Aorta (tissue), 5 donors: ENCODE measurements at regions not wholly inside any gene's neighbourhood (a gene's known extent, or its start where the extent isn't known, plus 50 kb on each side); places are given as distances from the start of the nearest gene placed in this dataset.
A peak's percentile ranks its signal among the peaks of the same experiment; 100 is the strongest.

ENCODE experiments used
- ATAC-seq: fragments of 200-7000 bp; cut with Tn5 transposase; one replicate; pipeline ENCODE4 v1.9.1; 2022; ENCODE audit warnings: moderate library complexity; ENCODE audit not compliant: low FRiP score
- DNase-seq, 2 donors: peaks; one replicate each; pipeline ENCODE4 v3.0.0-alpha.2; 2020
- H3K27ac ChIP-seq, 2 donors: one replicate each; pipeline ENCODE4 v1.5.1; 2013; ENCODE audit warnings: low read length in 2 of 2, mild to moderate bottlenecking in 2 of 2, moderate library complexity in 2 of 2, control low read depth in 1 of 2, inconsistent platforms in 1 of 2, low read depth in 1 of 2
- H3K27me3 ChIP-seq, 2 donors: one replicate each; pipeline ENCODE4 v1.6.1; 2013; ENCODE audit warnings: control low read depth in 1 of 2, low read length in 1 of 2, mild to moderate bottlenecking in 1 of 2, moderate library complexity in 1 of 2; ENCODE audit not compliant: insufficient read depth in 2 of 2, control insufficient read depth in 1 of 2
- H3K36me3 ChIP-seq, 2 donors: one replicate each; pipeline ENCODE4 v1.6.1; 2013; ENCODE audit warnings: control low read depth in 1 of 2, low read length in 1 of 2, mild to moderate bottlenecking in 1 of 2; ENCODE audit not compliant: insufficient read depth in 2 of 2, control insufficient read depth in 1 of 2
- H3K4me1 ChIP-seq, 2 donors: one replicate each; pipeline ENCODE4 v1.6.1; 2013; ENCODE audit warnings: low read length in 2 of 2, control low read depth in 1 of 2, mild to moderate bottlenecking in 1 of 2, moderate library complexity in 1 of 2; ENCODE audit not compliant: insufficient read depth in 2 of 2, control insufficient read depth in 1 of 2
- H3K4me3 ChIP-seq, 2 donors: one replicate each; pipeline ENCODE4 v1.5.1; 2013; ENCODE audit warnings: low read length in 2 of 2, control low read depth in 1 of 2, mild to moderate bottlenecking in 1 of 2
- H3K9me3 ChIP-seq: one replicate; pipeline ENCODE4 v1.6.1; 2013; ENCODE audit warnings: mild to moderate bottlenecking, low read length; ENCODE audit not compliant: control insufficient read depth
- WGBS, 2 donors: extraction: QIAGEN DNeasy Blood & Tissue Kit; methylation state at CpG; one replicate each; pipeline ENCODE4 v1.1.7; 2013; 5-methylcytosine and 5-hydroxymethylcytosine counted together
- intact Hi-C, 2 donors: fragments of 100-400 bp; cut with DNase I; formaldehyde crosslinking; loops; one replicate each; pipeline versions ENCODE4 v1.14.2 to v1.15.0; 2022
- donor health status: healthy with polysubstance abuse.
- donor health status: Bipolar disorder and iron deficiency.
- donor health status: DM: no; HTN: no; CAD: no.
- donor health status: DM: no; HTN: no; CAD: no.
- donor health status: DM: yes; HTN: yes; CAD: no.

DNA sequence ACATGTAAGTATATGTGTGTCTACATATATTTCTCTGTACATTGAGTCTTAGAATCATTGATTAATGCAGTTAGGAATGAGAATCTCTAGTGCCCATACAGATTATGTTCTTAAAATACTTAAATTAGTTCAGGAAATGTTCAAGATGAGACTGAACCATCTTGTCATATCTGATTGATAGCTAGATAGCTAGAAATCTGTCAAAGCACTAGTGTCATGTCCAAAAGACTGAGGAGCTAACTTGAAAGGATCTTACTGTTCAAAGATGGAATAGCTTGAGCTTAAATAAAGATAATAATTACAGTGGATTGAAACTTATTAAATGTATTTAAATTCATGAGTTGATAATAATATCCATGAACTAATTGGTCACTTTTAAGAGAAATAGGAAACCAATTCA, 191.7 kb upstream of the TCF21 start:
- Histone ChIP-seq H3K4me1 (no peaks in the 10 kb centered on the region), H3K36me3 (no peaks in the 10 kb centered on the region), H3K27me3 (no peaks in the 10 kb centered on the region), H3K27ac (no peak overlapping the region), H3K4me3 (no peak overlapping the region), H3K9me3 (no peaks in the 10 kb centered on the region)
- intact Hi-C loops: no loop called here
- no peak for ATAC-seq
- DNase-seq: no peak

DNA sequence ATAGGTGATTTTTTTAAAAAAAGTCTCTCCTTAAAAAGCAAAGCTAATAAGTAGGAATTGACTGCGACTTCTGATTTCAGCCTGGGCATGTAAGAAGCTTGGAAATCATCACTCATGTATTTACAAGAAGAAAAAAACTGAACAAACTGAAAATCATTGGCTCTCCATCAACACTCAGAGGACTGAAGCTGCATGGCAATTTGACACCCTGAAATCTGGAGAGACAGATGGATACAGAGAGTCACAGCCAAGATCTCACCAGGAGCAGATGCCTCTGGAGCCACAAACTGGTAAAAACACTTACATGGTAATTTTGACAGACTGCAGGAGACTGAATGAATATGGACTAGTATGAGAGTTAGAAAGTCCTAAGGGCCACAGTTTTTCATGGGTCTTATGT, 191.2 kb upstream of the TCF21 start:
- H3K4me3 ChIP-seq: no peak overlapping the region
- no peak overlapping the region for H3K27ac ChIP-seq
- no peaks in the 10 kb centered on the region for H3K36me3 ChIP-seq
- no peaks in the 10 kb centered on the region for H3K4me1 ChIP-seq
- ATAC-seq: no peak
- 80 to 89% methylated on average over 1 of the region's 1 CpG for WGBS, 2 donors
- no peaks in the 10 kb centered on the region for H3K9me3 ChIP-seq
- intact Hi-C loops: no loop called here
- DNase-seq: no peak
- H3K27me3 ChIP-seq: no peaks in the 10 kb centered on the region

DNA sequence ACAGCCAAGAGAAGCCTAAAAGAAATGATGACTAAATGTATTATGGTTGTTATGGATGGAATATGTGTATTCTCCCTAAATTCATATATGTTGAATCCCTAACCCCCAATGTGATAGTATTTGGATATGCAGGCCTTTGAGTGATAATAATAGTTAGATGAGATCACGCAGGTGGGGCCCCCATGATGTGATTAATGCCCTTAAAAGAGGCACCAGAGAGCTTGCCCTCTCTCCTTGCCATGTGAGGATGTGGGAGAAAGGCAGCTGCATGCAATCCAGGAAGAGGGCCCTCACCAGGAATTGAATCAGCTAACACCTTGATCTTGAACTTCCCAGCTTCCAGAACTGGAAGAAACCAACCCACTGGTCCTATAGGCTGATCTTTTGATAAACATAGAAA, 190.6 kb upstream of the TCF21 start:
- no peak overlapping the region for H3K4me3 ChIP-seq
- H3K9me3 ChIP-seq: no peaks in the 10 kb centered on the region
- H3K4me1 ChIP-seq: no peaks in the 10 kb centered on the region
- whole genome bisulfite sequencing, 2 donors: 98 to 100% methylated on average over 1 of the region's 1 CpG
- DNase-seq (no peak), ATAC-seq (no peak)
- H3K36me3 ChIP-seq: no peaks in the 10 kb centered on the region
- intact Hi-C loops: no loop called here
- H3K27me3 ChIP-seq: no peaks in the 10 kb centered on the region
- H3K27ac ChIP-seq: no peak overlapping the region

DNA sequence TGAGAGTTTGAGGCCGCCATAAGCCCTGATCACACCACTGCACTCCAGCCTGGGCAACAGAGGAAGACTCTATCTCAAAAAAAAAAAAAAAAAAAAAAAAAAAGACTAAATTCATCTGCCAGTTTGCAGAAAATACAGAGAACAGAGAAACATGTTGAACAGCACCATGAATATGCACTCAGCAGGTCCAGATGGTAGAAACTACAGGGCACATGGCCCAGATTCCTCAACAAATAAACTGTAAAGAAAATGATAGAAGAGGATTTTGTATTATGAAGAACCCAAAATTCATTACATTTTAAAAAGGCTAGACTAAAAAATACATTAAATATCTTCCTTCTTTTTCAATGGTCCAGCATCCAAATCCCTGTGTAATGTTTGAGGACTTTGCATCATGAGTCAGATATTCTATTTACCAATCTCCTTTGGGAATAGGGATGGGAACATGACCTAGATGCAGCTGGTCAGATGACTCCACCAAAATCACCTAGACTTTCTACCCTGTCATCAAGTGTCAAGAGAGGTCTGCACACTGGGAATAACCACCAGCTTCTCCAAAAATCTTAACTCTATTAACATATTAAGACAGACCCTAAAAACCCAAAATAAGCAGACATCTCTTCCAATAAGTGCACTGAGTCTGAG, 189.1 kb upstream of the TCF21 start:
- no peak for ATAC-seq
- 97 to 100% methylated on average over 1 of the region's 1 CpG for WGBS, 2 donors
- H3K27me3 ChIP-seq: no peaks in the 10 kb centered on the region
- intact Hi-C loops: no loop called here
- H3K27ac ChIP-seq: no peak overlapping the region
- no peaks in the 10 kb centered on the region for H3K36me3 ChIP-seq
- DNase-seq: no peak
- no peak overlapping the region for H3K4me3 ChIP-seq
- H3K4me1 ChIP-seq: peaks cover 0 to 5% of the 10 kb centered on the region in 2 donors
- H3K9me3 ChIP-seq: no peaks in the 10 kb centered on the region

DNA sequence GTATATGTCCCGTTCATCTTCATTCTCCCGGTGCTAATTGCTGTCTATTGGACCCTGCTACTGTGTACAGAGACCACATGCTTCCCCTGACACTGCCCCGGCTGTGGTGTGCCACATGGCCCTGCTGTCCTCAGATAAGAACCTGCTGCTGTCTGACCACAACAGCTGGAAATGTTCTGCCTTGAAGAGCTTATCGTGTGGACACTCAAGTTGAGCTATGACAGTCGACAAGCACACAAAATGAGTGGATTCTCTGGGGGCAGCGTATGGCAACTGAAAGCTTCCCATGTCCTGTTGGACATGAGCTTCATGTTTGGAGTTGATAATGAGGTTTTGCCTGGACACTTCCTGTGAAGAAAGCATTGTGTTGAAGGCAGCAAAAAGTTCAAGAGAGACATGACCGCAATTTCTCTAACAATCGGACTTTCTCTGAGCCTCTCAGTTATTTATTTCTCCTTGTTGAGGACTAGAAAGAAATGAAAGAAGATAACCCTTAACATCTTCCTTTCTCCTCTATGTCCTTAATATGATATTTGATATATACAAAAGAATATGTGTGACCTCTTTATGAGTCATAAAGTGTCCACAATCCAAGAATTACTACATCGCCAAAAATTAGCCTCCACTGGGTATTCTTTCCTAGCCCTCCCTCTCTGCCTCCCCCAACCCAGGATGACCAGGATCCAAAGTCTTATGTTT, 187.1 kb upstream of the TCF21 start:
- Histone ChIP-seq H3K27me3 (no peaks in the 10 kb centered on the region), H3K36me3 (no peaks in the 10 kb centered on the region), H3K4me3 (no peak overlapping the region), H3K4me1 (peaks cover 0 to 5% of the 10 kb centered on the region in 2 donors), H3K9me3 (no peaks in the 10 kb centered on the region), H3K27ac (no peak overlapping the region)
- WGBS, 2 donors: 73 to 74% methylated on average over 9 of the region's 9 CpGs
- ATAC-seq: no peak
- no peak for DNase-seq
- intact Hi-C loops: no loop called here

DNA sequence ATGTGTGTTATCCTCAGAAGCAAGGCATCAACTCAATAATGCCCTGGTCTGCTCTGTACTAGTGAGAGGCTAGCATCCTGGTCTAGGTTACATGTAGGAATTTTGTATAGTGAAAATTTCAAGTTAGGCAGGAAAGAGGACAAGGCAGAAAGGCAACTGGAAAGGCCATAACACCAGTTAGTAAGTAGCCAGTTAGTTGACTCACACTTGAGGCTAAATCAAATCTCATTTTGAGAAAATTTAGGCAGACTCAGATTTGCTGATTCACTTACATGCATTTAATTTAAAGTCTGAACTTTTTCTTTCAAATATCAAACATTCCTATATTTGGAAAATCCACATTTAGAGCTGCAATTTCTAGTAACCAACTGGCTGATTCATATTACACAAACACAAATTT, 184.5 kb upstream of the TCF21 start:
- ATAC-seq: peak; percentile 27
- intact Hi-C loops: no loop called here

DNA sequence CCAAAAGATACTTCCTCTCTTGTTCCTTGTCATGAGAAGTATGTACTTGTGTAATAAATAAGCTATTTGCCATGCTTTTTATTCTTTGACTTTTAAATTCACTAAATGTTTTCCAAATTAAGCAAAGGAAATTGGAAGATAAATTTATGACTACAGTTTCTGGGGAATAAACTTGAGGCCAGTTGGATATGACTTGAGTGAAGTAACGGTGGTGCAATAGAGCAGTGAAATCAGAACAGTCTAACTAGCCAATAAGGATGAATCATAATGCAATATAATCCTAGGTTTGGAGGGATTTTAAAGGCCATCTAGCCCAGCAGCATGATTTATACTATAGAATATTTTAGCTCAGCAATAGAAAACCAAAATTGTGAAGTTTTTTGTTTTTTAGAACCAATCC, 183.8 kb upstream of the TCF21 start:
- Histone ChIP-seq H3K9me3 (no peaks in the 10 kb centered on the region), H3K36me3 (no peaks in the 10 kb centered on the region), H3K4me3 (no peak overlapping the region), H3K27me3 (no peaks in the 10 kb centered on the region), H3K4me1 (peaks cover 0 to 5% of the 10 kb centered on the region in 2 donors), H3K27ac (no peak overlapping the region)
- ATAC-seq (peak; percentile 86), DNase-seq (no peak)
- 6 to 9% methylated on average over 1 of the region's 1 CpG for WGBS, 2 donors
- intact Hi-C loops: no loop called here

More for the DNA sequence above, 184.5 kb upstream of the TCF21 start:
- Histone ChIP-seq H3K27ac (no peak overlapping the region), H3K9me3 (no peaks in the 10 kb centered on the region), H3K27me3 (no peaks in the 10 kb centered on the region), H3K4me1 (peaks cover 0 to 5% of the 10 kb centered on the region in 2 donors), H3K36me3 (no peaks in the 10 kb centered on the region), H3K4me3 (no peak overlapping the region)
- DNase-seq: no peak

DNA sequence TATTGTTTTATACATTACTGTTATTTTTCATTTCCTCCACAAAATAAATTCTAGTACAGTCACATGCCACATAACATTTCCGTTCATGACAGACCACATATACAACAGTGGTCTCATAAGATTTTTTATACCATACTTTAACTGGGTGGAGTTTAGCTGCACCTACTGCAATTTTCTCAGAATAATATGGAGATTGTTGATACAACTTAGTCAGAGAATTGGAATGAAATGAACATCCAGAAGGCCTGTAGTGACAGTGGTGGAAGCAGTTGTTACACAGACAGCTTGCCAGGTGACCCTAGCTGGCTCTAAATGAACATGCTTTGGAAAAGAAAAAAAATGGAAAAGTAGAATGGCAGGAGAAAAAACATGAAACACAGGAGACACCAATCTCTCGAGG, 183.2 kb upstream of the TCF21 start:
- DNase-seq: no peak
- 61 to 70% methylated on average over 2 of the region's 2 CpGs for WGBS, 2 donors
- Histone ChIP-seq H3K36me3 (no peaks in the 10 kb centered on the region), H3K4me1 (peaks cover 0 to 5% of the 10 kb centered on the region in 2 donors), H3K4me3 (no peak overlapping the region), H3K9me3 (no peaks in the 10 kb centered on the region), H3K27ac (no peak overlapping the region), H3K27me3 (no peaks in the 10 kb centered on the region)
- intact Hi-C loops: no loop called here
- no peak for ATAC-seq

DNA sequence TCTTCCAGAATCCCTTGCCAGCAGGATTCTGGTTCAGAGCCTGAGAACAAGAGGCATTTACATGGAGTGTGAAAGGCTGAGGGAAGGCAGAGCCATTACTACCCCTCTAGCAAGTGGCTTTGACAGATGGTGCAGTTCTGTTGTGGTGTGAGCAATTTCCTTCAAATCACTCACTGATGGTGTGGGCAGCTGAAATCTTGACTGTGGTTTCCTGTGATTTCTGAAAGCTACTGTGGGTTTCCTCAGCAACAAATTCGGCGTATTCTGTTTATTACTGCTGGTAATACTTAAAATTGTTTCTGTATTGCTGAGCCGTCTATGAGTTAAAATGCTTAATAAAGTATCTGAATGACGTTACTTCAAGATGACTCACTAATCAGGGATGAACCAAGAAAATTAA, 181.5 kb upstream of the TCF21 start:
- H3K27ac ChIP-seq: no peak overlapping the region
- H3K36me3 ChIP-seq: no peaks in the 10 kb centered on the region
- intact Hi-C loops: no loop called here
- no peaks in the 10 kb centered on the region for H3K27me3 ChIP-seq
- H3K4me1 ChIP-seq: peaks cover 0 to 5% of the 10 kb centered on the region in 2 donors
- no peak overlapping the region for H3K4me3 ChIP-seq
- H3K9me3 ChIP-seq: no peaks in the 10 kb centered on the region
- 58 to 63% methylated on average over 4 of the region's 4 CpGs for WGBS, 2 donors
- DNase-seq (no peak), ATAC-seq (no peak)
